HepG2 (cell line): ENCODE measurements at regions not wholly inside any gene's neighbourhood (a gene's known extent, or its start where the extent isn't known, plus 50 kb on each side); places are given as distances from the start of the nearest gene placed in this dataset.

Experiments
- ATAC-seq: fragments of 200-7000 bp; cut with Tn5 transposase; 3 replicates; pipeline ENCODE4 v1.9.1; 2020; ENCODE audit warnings: mild to moderate bottlenecking, moderate library complexity
- BruUV-seq: library from RNA; stranded (reverse); fragments of 400-500 nt; replicated peaks from 2 replicates; lab custom pipeline; 2021; lab: Mats Ljungman, UMichigan
- CTCF ChIA-PET: fragments of 300-600 bp; formaldehyde crosslinking; extraction: SDS; loops from one replicate; lab custom pipeline; 2021; ENCODE audit warnings: low total read pairs, inconsistent platforms, low intra/inter-chr PET ratio; lab: Yijun Ruan, JAX
- POLR2A ChIA-PET: fragments of 350-600 bp; sonication (Branson Sonifier 250); formaldehyde crosslinking; loops from one replicate; lab custom pipeline; 2020; ENCODE audit warnings: antibody characterized with exemption, inconsistent platforms; lab: Yijun Ruan, JAX
- DNase-seq: peaks from one replicate; pipeline ENCODE4 v3.0.0-alpha.2; 2015; ENCODE audit warnings: low spot score
- FAIRE-seq: peaks from 3 replicates; lab custom pipeline; 2011; peaks lifted over from hg19 to GRCh38; lab: Jason Lieb, UNC
- H2AFZ ChIP-seq: one replicate; pipeline ENCODE4 v1.6.1; 2011; ENCODE audit warnings: low read length, inconsistent platforms
- H3K27ac ChIP-seq: fragments of 300-600 bp; 3 replicates; pipeline ENCODE4 v1.8.0; 2011; ENCODE audit warnings: mixed run types, mild to moderate bottlenecking, mixed read lengths, low read length, inconsistent platforms; ENCODE audit not compliant: insufficient read depth; ENCODE audit errors: extremely low read length
- H3K27me3 ChIP-seq, 2 experiments: fragments of 200-600 bp in 1 of 2; 2 replicates in 1 of 2; 3 replicates in 1 of 2; pipeline versions ENCODE4 v1.6.0 to v1.8.0; 2011; ENCODE audit warnings: low read length in 2 of 2, mild to moderate bottlenecking in 2 of 2, moderate library complexity in 2 of 2, inconsistent platforms in 1 of 2; ENCODE audit not compliant: insufficient read depth in 2 of 2, control insufficient read depth in 1 of 2
- H3K36me3 ChIP-seq, 2 experiments: fragments of 200-600 bp in 1 of 2; replicated peaks in 1 of 2; 2 replicates in 1 of 2; 3 replicates in 1 of 2; pipeline versions ENCODE4 v1.5.1 to v1.8.0; 2011; ENCODE audit warnings: low read length in 2 of 2, inconsistent platforms in 1 of 2; ENCODE audit not compliant: insufficient read depth in 2 of 2, control insufficient read depth in 1 of 2
- H3K4me1 ChIP-seq: 2 replicates; pipeline ENCODE4 v1.5.1; 2012; ENCODE audit warnings: low read length, inconsistent platforms; ENCODE audit not compliant: insufficient read depth
- H3K4me2 ChIP-seq: 2 replicates; pipeline ENCODE4 v1.6.0; 2011; ENCODE audit warnings: low read depth, low read length, inconsistent platforms
- H3K4me3 ChIP-seq, 3 experiments: fragments of 200-600 bp in 1 of 3; sonication (generic), shearing (Covaris generic) in 1 of 3; replicated peaks in 1 of 3; 2 replicates each; pipeline ENCODE4 v1.5.1; 2011 to 2016; ENCODE audit warnings: low read length in 3 of 3, inconsistent platforms in 2 of 3, low read depth in 2 of 3, mild to moderate bottlenecking in 2 of 3, control low read depth in 1 of 3, mixed read lengths in 1 of 3; ENCODE audit not compliant: insufficient read depth in 1 of 3
- H3K79me2 ChIP-seq: one replicate; pipeline ENCODE4 v1.6.1; 2011; ENCODE audit warnings: low read length, inconsistent platforms; ENCODE audit not compliant: insufficient read depth
- H3K9ac ChIP-seq: 2 replicates; pipeline ENCODE4 v1.6.0; 2011; ENCODE audit warnings: mild to moderate bottlenecking, low read depth, low read length, inconsistent platforms; ENCODE audit not compliant: insufficient read depth
- H3K9me3 ChIP-seq: 2 replicates; pipeline ENCODE4 v1.5.1; 2012; ENCODE audit warnings: mild to moderate bottlenecking, low read length
- H4K20me1 ChIP-seq: 2 replicates; pipeline ENCODE4 v1.6.0; 2011; ENCODE audit warnings: inconsistent platforms, mild to moderate bottlenecking, low read length, moderate library complexity; ENCODE audit not compliant: insufficient read depth
- DZIP1 ChIP-seq: sonication (generic); formaldehyde crosslinking; IDR thresholded peaks from 2 replicates; pipeline ENCODE4 v1.5.0; 2020; ENCODE audit warnings: mild to moderate bottlenecking, missing genetic modification reagents
- GZF1 ChIP-seq: sonication (generic); formaldehyde crosslinking; IDR thresholded peaks from 2 replicates; pipeline ENCODE4 v1.5.1; 2020; ENCODE audit warnings: mild to moderate bottlenecking, missing genetic modification reagents
- ISL2 ChIP-seq: sonication (generic); formaldehyde crosslinking; IDR thresholded peaks from 2 replicates; pipeline ENCODE4 v1.5.0; 2020; ENCODE audit warnings: missing genetic modification reagents
- MLX ChIP-seq: IDR thresholded peaks from 2 replicates; pipeline ENCODE4 v1.6.1; 2016
- NFE2 ChIP-seq: sonication (generic); formaldehyde crosslinking; IDR thresholded peaks from 2 replicates; pipeline ENCODE4 v1.4.0; 2020; ENCODE audit warnings: missing genetic modification reagents
- NR2F2 ChIP-seq: IDR thresholded peaks from 2 replicates; pipeline ENCODE4 v1.6.1; 2012; ENCODE audit warnings: low read depth, inconsistent platforms, borderline replicate concordance
- PBX3 ChIP-seq: sonication (generic); formaldehyde crosslinking; IDR thresholded peaks from 2 replicates; pipeline ENCODE4 v1.8.1; 2023; ENCODE audit warnings: missing genetic modification reagents, inconsistent platforms, borderline replicate concordance
- RNF2 ChIP-seq: fragments of 450-650 bp; conservative IDR thresholded peaks from 2 replicates; pipeline ENCODE4 v1.6.1; 2016; ENCODE audit warnings: low read depth
- SRSF9 ChIP-seq: fragments of 200-400 bp; formaldehyde crosslinking; IDR thresholded peaks from 2 replicates; pipeline ENCODE4 v1.6.1; 2018; ENCODE audit warnings: borderline replicate concordance, mild to moderate bottlenecking, low read depth, low read length; ENCODE audit not compliant: insufficient read depth, poor library complexity, severe bottlenecking
- ZNF17 ChIP-seq: sonication (generic); formaldehyde crosslinking; IDR thresholded peaks from 2 replicates; pipeline ENCODE4 v1.5.0; 2020; ENCODE audit warnings: mild to moderate bottlenecking, missing genetic modification reagents
- ZSCAN29 ChIP-seq: sonication (generic); formaldehyde crosslinking; conservative IDR thresholded peaks from 2 replicates; pipeline ENCODE4 v1.4.0; 2020; ENCODE audit warnings: mild to moderate bottlenecking, missing genetic modification reagents
- in situ Hi-C: cut with HindIII; loops from 2 replicates; pipeline ENCODE4 v1.10.0; 2017; ENCODE audit warnings: low pct_unique_long_range_greater_than_20kb; ENCODE audit not compliant: extremely low pct_ligation_motif_present
- intact Hi-C: fragments of 100-400 bp; cut with micrococcal nuclease; formaldehyde crosslinking; loops from one replicate; pipeline ENCODE4 v1.10.0; 2022; ENCODE audit not compliant: unreplicated experiment
- TF ChIP-seq, protein P1 (sequence below): sonication (generic); formaldehyde crosslinking; IDR thresholded peaks from 2 replicates; pipeline ENCODE4 v1.4.0; 2020; ENCODE audit warnings: missing genetic modification reagents
- TF ChIP-seq, protein P2 (sequence below): IDR thresholded peaks from 2 replicates; pipeline ENCODE4 v1.6.1; 2016; ENCODE audit warnings: low read depth, borderline replicate concordance
- TF ChIP-seq, protein P3 (sequence below): sonication (generic); formaldehyde crosslinking; IDR thresholded peaks from 2 replicates; pipeline ENCODE4 v1.5.1; 2020; ENCODE audit warnings: missing genetic modification reagents, mild to moderate bottlenecking, borderline replicate concordance

DNA sequence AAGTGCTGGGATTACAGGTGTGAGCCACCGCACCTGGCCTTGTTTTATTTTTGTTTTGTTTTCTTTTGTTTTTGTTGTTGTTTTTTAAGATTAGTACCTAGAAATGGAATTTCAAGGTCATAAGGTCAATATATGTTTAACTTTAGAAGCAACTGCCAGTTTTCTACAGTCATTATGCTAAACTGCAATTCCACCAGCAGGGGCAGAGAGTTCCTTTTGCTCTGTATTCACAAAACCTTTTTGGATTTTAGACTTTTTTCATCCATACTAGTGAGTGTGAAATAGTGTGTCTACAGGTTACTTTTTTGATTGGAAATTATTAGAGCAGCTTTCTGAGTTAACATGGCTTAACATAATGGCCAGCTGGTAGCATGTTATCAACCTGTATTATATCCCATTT lies 580.6 kb downstream of the TRIML1 start (continued):
- TF ChIP-seq ZNF17 (CRISPR knock-in tag), result no peak
- TF ChIP-seq, protein P1, sequence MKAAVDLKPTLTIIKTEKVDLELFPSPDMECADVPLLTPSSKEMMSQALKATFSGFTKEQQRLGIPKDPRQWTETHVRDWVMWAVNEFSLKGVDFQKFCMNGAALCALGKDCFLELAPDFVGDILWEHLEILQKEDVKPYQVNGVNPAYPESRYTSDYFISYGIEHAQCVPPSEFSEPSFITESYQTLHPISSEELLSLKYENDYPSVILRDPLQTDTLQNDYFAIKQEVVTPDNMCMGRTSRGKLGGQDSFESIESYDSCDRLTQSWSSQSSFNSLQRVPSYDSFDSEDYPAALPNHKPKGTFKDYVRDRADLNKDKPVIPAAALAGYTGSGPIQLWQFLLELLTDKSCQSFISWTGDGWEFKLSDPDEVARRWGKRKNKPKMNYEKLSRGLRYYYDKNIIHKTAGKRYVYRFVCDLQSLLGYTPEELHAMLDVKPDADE (CRISPR knock-in tag), result no peak
- TF ChIP-seq, protein P2, sequence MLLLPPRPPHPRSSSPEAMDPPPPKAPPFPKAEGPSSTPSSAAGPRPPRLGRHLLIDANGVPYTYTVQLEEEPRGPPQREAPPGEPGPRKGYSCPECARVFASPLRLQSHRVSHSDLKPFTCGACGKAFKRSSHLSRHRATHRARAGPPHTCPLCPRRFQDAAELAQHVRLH, result no peak

DNA sequence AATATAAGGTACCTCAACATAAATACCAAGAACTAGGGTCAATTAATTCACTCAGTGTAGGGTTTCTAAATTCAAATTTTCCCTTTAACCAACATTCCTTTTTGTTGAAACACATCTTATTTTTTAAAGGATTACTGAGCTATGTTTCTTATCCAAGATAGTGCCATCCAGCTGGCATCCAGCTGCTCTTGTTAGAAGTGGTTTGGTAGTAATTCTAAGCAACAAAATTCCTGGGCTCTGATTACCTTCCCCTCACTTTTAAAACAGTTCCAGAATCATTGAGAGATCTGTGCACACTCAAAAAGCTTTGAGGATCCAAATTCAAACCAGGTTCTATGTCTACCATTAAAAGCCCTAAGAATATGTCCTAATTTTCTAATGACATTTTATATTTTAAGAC lies 583.7 kb downstream of the TRIML1 start:
- DNase-seq (no peak), FAIRE-seq (no peak)
- Histone ChIP-seq H3K4me1 (no peaks in the 10 kb centered on the region), H3K27me3 (no peaks in the 10 kb centered on the region; a peak in 1 of 5 replicates), H3K4me2 (no peak overlapping the region), H3K79me2 (no peaks in the 10 kb centered on the region)
- POLR2A ChIA-PET, result no interaction called here
- no peak for TF ChIP-seq GZF1 (CRISPR knock-in tag)
- no peak for TF ChIP-seq ZSCAN29
- no peak for TF ChIP-seq SRSF9
- no peak for TF ChIP-seq NFE2 (CRISPR knock-in tag)
- TF ChIP-seq, protein P3, sequence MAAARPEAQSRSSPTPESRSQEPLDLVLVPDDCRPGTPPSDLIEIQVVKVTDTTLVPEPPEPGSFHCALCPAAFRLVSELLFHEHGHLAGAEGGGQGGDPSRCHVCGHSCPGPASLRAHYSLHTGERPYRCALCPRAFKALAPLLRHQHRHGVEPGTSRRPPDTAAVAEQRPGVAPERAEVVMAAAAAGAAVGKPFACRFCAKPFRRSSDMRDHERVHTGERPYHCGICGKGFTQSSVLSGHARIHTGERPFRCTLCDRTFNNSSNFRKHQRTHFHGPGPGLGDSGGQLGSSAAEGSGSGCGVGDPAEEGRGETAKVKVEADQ, result no peak
- TF ChIP-seq NR2F2, result no peak
- TF ChIP-seq ISL2 (CRISPR knock-in tag), result no peak
- no peak for TF ChIP-seq MLX (CRISPR knock-in tag)
- TF ChIP-seq DZIP1, result no peak
- TF ChIP-seq RNF2, result no peak
- TF ChIP-seq PBX3 (CRISPR knock-in tag), result no peak
- TF ChIP-seq, all 625 proteins: peak for 0
- Histone ChIP-seq H3K36me3 (no peaks in the 10 kb centered on the region), H3K27ac (no peak overlapping the region), H3K4me3 (no peak overlapping the region), H4K20me1 (no peaks in the 10 kb centered on the region), H2AFZ (no peak overlapping the region), H3K9ac (no peak overlapping the region), H3K9me3 (peaks cover 5% of the 10 kb centered on the region)
- intact Hi-C loops, result no loop called here
- BruUV-seq, result no TSS peak
- in situ Hi-C loops, result no loop called here
- CTCF ChIA-PET, result no interaction called here
- ATAC-seq, result no peak
